ENCODE measurements at regions not wholly inside any gene's neighbourhood (a gene's known extent, or its start where the extent isn't known, plus 50 kb on each side); places are given as distances from the start of the nearest gene placed in this dataset.

DNA sequence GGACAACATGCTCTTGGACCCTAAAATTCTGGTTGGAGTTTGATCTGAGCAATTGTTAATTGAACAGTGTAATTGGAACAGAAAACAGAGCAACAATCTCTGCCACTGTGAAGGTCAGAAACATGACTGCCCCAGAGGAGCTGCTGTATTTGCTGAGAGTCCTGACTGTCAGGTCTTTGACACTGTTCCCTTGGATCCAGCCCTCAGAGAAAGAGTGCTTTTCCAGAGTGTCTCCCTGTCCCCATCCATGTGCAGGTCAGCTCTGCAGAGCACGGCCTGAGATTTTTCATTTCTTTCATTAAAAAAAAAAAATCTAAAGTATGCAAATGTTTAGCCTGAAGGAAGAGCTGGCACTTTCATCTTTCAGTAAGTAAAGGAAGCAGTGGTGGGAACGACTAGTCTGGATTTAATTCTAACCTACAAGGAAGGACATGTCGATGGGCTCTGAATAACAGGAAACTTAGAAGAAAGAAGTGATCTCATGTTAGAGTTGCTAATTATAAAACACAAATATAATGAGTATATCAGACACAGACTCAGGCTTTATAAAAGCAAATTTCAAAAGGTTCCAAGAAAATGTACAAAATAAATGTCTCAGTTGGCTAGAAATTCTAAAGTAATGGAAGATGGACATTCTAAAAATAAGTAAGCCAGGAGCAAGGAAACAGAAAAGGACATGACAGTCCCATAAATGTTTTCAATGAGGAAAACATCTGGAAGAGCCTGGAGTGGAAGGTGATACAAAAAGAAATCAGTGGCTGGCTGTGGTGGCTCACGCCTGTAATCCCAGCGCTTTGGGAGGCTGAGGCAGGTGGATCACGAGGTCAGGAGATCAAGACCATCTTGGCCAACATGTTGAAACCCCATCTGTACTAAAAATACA, 876.5 kb downstream of the EPHA4 start:
- 59 to 71% methylated on average over 6 of the region's 6 CpGs for WGBS, 2 donors
- Histone ChIP-seq H3K27me3 (no peaks in the 10 kb centered on the region), H3K4me3 (no peak overlapping the region), H3K36me3 (no peaks in the 10 kb centered on the region), H3K9me3 (peaks cover 0 to 1% (median 0%) of the 10 kb centered on the region in 11 donors), H3K27ac (peak overlapping the region in 4 of 10 donors; percentile 21 to 48 (median 33)), H3K4me1 (peaks cover 0 to 9% (median 0%) of the 10 kb centered on the region in 9 donors)
- ATAC-seq (peak in 6 of 8 donors; percentile 20 to 88 (median 70)), DNase-seq (no peak)
- intact Hi-C loops (cut with DNase I), result loop anchor here in 2 of 10 donors (10.0 kb wide), 2 partner anchors 729 to 1269 kb away; no protein-coding TSS in a partner anchor
- TF ChIP-seq, protein P1, sequence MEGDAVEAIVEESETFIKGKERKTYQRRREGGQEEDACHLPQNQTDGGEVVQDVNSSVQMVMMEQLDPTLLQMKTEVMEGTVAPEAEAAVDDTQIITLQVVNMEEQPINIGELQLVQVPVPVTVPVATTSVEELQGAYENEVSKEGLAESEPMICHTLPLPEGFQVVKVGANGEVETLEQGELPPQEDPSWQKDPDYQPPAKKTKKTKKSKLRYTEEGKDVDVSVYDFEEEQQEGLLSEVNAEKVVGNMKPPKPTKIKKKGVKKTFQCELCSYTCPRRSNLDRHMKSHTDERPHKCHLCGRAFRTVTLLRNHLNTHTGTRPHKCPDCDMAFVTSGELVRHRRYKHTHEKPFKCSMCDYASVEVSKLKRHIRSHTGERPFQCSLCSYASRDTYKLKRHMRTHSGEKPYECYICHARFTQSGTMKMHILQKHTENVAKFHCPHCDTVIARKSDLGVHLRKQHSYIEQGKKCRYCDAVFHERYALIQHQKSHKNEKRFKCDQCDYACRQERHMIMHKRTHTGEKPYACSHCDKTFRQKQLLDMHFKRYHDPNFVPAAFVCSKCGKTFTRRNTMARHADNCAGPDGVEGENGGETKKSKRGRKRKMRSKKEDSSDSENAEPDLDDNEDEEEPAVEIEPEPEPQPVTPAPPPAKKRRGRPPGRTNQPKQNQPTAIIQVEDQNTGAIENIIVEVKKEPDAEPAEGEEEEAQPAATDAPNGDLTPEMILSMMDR (IDR thresholded peaks at IDR 0.05), result no peak

DNA sequence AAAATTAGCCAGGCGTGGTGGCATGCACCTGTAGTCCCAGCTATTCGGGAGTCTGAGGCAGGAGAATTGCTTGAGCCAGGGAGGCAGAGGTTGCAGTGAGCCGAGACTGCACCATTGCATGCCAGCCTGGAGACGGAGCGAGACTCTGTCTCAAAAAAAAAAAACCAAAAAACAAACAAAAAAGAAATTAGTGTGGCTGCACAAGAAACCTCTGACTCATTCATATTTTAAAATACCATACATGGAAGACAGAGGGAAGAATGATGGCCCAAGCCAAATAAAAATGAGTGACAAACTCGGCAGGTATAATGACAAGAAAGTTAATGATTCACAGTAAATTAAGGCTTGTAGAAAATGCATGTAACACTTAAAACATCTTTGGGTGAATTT, 875.8 kb downstream of the EPHA4 start:
- H3K36me3 ChIP-seq, result no peaks in the 10 kb centered on the region
- no peak overlapping the region for H3K4me3 ChIP-seq
- intact Hi-C loops (cut with DNase I), result loop anchor here in 2 of 10 donors (10.0 kb wide), 2 partner anchors 729 to 1269 kb away; no protein-coding TSS in a partner anchor
- peaks cover 0 to 8% (median 0%) of the 10 kb centered on the region in 11 donors for H3K9me3 ChIP-seq
- peak overlapping the region in 1 of 10 donors; percentile 14 for H3K27ac ChIP-seq
- 84 to 86% methylated on average over 6 of the region's 6 CpGs for WGBS, 2 donors
- no peaks in the 10 kb centered on the region for H3K27me3 ChIP-seq
- DNase-seq (no peak), ATAC-seq (no peak)
- TF ChIP-seq, protein P1 (IDR thresholded peaks at IDR 0.05), result no peak
- H3K4me1 ChIP-seq, result peaks cover 0 to 9% (median 0%) of the 10 kb centered on the region in 9 donors

DNA sequence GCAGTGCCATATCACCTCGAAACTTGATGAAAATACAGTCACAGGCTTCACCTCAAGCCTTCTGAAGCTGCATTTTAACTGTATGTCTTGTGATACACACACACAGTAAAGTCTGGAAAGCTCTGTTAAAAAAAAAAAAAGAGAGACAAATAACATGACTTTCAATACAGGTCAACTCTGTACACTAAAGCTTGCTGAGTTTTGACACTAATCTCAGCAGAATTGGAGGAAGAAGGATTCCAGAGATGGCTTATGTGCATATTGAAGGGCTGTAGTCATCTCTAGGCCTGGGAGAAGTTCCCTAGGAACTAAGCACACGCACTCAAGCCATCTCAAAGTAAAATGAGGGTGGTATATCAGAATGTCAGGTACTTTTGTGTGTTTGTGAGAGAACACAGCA, 875.1 kb downstream of the EPHA4 start:
- peaks cover 0 to 9% (median 0%) of the 10 kb centered on the region in 9 donors for H3K4me1 ChIP-seq
- TF ChIP-seq, protein P1 (IDR thresholded peaks at IDR 0.05), result no peak
- no peaks in the 10 kb centered on the region for H3K27me3 ChIP-seq
- ATAC-seq (no peak), DNase-seq (no peak)
- no peaks in the 10 kb centered on the region for H3K36me3 ChIP-seq
- H3K9me3 ChIP-seq, result peaks cover 0 to 14% (median 0%) of the 10 kb centered on the region in 11 donors
- intact Hi-C loops (cut with DNase I), result loop anchor here in 2 of 10 donors (10.0 kb wide), 2 partner anchors 728 to 1268 kb away; no protein-coding TSS in a partner anchor
- H3K27ac ChIP-seq, result no peak overlapping the region
- H3K4me3 ChIP-seq, result no peak overlapping the region
- WGBS, 2 donors, result 91 to 94% methylated on average over 2 of the region's 2 CpGs

DNA sequence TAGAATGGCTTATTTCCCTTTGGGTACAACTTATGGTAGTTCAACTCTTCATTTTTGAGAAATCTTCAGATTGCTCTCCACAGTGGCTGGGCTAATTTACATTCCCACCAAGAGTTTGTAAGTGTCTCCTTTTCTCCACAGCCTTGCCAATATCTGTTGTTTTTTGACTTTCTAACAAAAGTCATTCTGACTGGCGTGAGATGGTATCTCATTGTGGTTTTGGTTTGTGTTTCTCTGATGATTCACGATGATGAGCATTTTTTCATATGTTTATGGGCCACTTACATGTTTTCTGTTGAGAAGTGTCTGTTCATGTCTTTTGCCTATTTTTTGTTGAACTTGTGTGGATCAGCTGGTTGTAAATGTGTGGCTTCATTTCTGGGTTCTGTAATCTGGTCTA, 871.0 kb downstream of the EPHA4 start:
- TF ChIP-seq, protein P1 (IDR thresholded peaks at IDR 0.05), result no peak
- intact Hi-C loops (cut with DNase I), result no loop called here
- peaks cover 0 to 14% (median 0%) of the 10 kb centered on the region in 11 donors for H3K9me3 ChIP-seq
- no peaks in the 10 kb centered on the region for H3K27me3 ChIP-seq
- H3K4me1 ChIP-seq, result no peaks in the 10 kb centered on the region
- ATAC-seq (no peak), DNase-seq (no peak)
- no peaks in the 10 kb centered on the region for H3K36me3 ChIP-seq
- WGBS, 2 donors, result 97 to 99% methylated on average over 2 of the region's 2 CpGs
- no peak overlapping the region for H3K27ac ChIP-seq
- no peak overlapping the region for H3K4me3 ChIP-seq

Measured in heart right ventricle (tissue), 16 donors.